ENCODE measurements at regions not wholly inside any gene's neighbourhood (a gene's known extent, or its start where the extent isn't known, plus 50 kb on each side); places are given as distances from the start of the nearest gene placed in this dataset.

DNA sequence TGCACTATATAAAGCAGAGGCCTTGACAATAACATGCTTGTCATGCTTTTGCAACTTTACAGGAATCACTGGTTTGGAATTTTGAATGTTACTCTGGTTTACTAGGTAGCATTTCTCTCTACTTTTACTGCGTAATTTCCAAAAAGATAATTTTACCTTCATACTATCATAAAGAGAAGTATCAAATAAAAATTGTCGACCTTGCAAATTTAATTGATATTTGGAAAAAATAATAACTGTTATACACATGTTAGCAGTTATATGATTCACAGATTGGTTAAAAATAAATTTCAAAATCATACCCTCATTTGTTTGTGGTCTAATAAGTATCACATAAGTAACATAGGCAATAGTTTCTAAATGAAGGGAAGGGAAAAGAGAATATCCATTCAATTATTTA lies 228.5 kb upstream of the CACNA2D1 start:
- TF ChIP-seq CTCF (conservative IDR thresholded peaks at IDR 0.05) = no peak
- no peak for TF ChIP-seq EZH2 (IDR thresholded peaks at IDR 0.05; ENCODE audit: low read depth)

All from PC-9 (cell line).